ENCODE measurements at regions not wholly inside any gene's neighbourhood (a gene's known extent, or its start where the extent isn't known, plus 50 kb on each side); places are given as distances from the start of the nearest gene placed in this dataset.

DNA sequence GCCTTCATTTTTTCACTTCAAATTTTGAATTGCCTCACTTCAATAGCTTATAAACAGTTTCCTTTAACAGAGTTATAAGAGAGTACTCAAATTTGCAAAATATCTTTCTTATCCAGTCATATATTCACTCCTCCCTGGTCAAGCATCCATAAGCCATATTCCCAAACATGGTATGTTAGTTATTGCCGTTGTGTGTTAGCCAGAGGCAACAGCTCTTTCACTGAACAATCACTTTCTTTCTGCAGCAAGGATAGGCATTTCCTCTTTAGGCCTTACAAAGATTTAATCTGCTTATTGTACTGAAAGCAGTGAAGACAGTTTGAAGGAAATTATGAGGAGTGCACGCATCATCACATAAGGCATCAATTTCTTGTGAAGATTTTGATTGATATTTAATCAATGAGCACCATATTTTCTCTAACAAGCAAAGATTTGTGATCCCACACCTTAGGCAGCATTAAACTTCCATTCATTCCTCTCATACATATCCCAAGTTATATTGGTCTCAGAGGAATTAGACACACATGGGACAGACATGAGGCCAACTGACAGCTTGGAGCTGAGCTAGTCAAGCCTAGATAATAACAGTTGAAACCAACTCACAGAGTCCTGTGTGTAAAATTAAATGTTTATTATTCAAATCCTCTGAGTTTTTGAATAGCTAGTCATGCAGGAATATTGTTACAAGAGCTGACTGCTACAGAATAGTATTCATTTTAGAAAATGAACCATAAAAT, 80.0 kb upstream of the EPHA6 start:
- DNase-seq = no peak

DNA sequence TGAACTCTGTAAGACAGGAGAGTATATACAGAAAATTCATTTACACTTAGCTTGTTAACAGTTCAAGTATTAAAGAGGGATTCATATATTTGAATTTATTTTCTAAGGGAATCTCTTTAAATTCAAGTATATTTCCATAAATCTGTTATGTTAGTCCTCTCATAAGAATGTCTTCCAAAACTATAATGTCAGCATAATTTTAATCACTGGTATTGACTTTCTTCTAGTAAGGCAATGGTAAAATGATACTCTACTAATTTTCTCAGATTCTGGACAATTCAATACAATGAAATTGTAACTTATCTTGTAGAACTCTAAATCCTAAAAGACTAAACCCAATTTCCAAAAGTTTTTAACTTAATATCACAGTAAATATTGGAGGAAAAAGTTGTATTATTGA, 66.3 kb upstream of the EPHA6 start:
- DNase-seq = no peak

DNA sequence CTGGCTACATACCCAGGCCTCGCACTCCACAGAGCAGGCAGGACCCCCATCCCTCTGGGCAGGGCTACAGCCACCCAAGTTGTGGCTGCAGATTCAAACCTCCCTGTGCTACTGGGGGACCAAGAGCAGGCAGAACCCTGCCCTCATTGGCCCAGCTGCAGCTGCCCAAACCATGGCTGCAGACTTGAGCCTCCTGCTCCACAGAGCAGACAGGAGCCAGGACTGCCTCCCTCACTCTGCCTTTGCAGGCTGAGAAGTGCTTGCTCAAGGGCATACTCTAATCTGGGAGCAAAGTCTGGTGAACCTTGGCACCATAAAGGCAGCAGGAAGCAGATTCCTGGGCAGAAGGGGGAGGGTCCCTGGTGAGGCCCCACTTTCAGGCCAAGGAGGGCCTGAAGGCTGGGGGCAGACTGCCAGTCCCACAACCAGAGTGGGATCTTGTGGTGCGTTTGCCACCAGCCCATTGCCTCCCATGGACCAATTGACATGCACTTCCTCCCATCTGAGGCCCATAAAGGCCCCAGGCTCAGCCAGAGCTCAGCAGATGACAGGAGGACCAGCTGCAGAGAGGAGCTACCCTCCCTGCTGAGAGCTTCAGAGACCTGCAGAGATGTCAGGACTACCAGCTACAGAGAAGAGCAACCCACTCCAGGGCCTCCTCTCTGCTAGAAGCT, 64.2 kb upstream of the EPHA6 start:
- DNase-seq = no peak

DNA sequence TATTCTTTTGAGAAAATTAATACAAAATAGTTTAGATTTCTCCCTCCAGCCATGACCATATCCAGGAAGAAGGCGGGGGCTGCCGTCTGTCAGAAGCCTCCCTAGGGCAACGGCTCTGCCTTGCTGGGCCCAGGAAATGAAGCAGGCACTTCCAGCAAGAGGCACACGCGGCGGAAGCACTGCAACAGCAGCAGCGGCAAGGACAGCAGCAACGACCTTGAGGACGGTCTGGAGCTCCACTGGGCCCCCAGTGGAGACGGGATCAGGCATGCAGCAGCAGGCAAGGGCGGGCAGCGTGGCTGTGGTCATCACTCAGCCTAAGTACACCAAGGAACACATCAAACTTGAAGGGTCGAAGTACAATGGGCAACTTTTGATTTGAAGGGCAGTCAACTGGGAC, 61.3 kb upstream of the EPHA6 start:
- no peak for DNase-seq

DNA sequence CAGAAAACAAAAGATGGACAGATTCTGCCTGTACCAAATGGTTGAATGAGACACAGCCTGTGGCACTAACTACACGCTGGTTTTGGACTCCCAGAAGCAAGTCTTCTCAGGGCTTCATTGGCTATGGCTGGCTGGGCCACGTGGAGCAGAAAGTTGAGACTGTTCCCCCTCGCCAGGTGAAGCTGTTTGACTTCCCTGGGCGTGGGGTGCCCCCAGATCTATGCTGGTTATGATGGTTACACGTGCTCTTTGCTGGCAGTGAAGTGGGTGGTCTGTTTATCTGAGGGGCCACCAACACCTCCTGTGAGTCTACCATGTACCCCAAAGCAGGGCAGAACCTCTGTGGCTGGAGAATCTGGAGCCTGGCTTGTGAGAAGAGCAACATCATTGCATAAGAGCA, 60.3 kb upstream of the EPHA6 start:
- DNase-seq = no peak

DNA sequence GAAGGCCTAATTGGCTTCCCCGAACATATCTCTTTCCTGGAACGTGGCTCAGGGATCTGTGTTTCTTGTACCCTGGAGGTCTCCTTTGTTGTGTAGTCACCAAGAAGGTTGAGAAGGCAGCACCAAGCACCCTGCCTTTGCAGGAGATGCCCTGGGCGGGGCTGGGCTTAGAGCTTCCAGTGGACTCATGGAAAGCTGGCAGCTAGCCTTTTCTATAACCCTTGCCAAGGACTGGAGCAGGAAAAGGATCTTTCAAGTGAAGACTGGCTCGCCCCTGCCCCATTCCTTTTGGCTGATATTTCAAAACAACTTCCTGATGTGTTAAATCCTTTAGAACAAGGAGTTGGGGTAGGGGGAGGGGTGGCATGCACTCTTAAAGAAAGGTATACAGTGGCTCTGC, 58.9 kb upstream of the EPHA6 start:
- DNase-seq = no peak

DNA sequence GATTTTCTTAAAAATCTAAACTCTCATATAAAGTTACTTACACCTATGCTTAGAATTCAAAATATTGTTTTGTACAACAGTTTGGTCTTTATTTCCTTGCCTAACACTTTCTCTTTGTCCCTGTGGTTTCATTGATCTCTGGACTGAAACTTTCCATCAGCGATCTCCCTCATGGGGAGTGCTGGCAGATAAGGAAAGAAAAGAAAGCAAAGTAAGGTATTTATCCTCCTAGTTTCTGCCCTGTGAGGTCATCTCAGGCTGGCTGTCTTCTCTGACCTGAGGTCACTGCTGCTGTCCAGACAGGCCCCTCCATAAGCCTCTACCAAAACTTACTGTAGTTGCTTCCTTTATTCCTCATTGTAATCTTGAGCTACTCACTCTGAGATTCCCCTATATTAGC, 57.9 kb upstream of the EPHA6 start:
- no peak for DNase-seq

DNA sequence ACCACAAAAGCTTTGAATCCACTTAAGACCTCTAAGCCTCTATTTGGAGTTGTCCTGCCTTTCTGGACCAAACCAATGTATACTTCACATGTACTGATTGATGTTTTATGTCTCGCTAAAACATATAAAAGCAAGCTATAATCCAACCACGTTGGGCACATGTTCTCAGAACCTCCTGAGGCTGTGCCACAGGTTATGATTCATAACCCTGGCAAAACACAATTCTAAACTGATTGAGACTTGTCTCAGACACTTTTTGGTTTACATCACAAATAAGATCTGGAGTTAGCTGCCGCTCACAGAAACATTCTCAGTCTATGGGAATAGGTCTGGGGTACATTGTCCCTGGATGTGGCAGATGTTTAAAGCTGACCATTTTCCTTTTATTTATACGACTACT, 53.4 kb upstream of the EPHA6 start:
- no peak for DNase-seq

Measured in fibroblast of skin of scalp (primary cell).